ENCODE measurements at regions not wholly inside any gene's neighbourhood (a gene's known extent, or its start where the extent isn't known, plus 50 kb on each side); places are given as distances from the start of the nearest gene placed in this dataset.

DNA sequence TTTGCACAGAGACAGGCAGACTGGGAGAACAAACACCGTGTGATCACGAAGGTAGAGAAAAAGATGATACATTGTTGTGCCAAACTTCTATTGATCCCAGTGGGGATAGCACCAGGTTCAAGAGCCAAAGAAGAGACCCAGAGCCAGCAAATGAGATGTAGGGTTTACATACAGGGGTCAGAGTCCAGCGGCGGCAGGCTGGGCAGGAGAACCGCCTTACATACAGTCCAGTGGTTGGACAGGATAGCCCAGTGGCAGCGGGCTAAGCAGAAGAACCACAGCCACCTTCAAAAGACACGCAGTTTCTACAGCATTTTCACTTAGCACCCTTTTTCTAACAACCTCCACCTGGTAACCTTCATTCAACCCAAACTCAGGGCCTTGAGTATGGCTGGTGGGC, 932.8 kb downstream of the SLC4A3 start:
- no peaks in the 10 kb centered on the region for H3K4me1 Mint-ChIP-seq (ENCODE audit: low read depth, unreplicated experiment)
- H3K27ac Mint-ChIP-seq (ENCODE audit: unreplicated experiment): no peak overlapping the region
- no peaks in the 10 kb centered on the region for H3K36me3 Mint-ChIP-seq (ENCODE audit: unreplicated experiment)
- TF ChIP-seq, protein P1, sequence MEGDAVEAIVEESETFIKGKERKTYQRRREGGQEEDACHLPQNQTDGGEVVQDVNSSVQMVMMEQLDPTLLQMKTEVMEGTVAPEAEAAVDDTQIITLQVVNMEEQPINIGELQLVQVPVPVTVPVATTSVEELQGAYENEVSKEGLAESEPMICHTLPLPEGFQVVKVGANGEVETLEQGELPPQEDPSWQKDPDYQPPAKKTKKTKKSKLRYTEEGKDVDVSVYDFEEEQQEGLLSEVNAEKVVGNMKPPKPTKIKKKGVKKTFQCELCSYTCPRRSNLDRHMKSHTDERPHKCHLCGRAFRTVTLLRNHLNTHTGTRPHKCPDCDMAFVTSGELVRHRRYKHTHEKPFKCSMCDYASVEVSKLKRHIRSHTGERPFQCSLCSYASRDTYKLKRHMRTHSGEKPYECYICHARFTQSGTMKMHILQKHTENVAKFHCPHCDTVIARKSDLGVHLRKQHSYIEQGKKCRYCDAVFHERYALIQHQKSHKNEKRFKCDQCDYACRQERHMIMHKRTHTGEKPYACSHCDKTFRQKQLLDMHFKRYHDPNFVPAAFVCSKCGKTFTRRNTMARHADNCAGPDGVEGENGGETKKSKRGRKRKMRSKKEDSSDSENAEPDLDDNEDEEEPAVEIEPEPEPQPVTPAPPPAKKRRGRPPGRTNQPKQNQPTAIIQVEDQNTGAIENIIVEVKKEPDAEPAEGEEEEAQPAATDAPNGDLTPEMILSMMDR (IDR thresholded peaks at IDR 0.05; ENCODE audit: partially characterized antibody, unreplicated experiment): no peak
- H3K9me3 Mint-ChIP-seq (ENCODE audit: unreplicated experiment): peaks cover 2% of the 10 kb centered on the region
- H3K4me3 Mint-ChIP-seq (ENCODE audit: unreplicated experiment): no peak overlapping the region
- no peak for DNase-seq
- H3K27me3 Mint-ChIP-seq (ENCODE audit: unreplicated experiment): peaks cover 2% of the 10 kb centered on the region

DNA sequence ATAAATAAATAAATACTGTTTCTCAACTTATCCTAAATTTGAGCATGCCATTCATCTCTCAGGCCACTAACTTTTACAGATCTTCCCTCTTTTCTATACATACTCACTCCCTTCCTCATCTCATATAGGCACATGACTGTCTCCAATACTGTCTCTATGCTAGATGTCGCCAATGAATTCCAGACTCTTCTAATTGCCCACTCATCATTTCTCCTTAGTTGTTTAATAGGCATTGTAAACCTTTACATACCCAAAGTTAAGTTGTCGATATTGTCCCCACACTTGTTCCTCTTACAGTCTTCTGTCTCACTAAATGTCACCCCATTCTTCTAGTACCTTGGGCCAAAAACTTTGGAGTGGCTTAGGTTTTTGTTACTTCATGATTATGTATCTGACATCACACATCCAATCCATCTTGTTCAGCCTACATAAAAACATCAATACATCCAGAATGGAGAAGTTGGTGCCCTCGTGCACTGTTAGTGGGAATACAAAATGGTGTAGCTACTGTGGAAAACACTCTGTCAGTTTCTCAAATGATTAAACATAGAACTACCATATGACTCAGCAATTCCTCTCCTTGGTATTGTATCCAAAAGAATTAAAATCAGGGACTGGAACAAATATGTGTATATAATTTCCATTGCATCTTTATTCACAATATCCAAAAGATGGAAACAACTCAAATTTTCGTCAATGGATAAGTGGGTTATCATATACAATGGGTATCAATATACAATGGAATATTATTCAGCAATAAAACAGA, 935.1 kb downstream of the SLC4A3 start:
- TF ChIP-seq, protein P1 (IDR thresholded peaks at IDR 0.05; ENCODE audit: partially characterized antibody, unreplicated experiment): no peak
- H3K4me1 Mint-ChIP-seq (ENCODE audit: low read depth, unreplicated experiment): no peaks in the 10 kb centered on the region
- H3K9me3 Mint-ChIP-seq (ENCODE audit: unreplicated experiment): peaks cover 2% of the 10 kb centered on the region
- DNase-seq: no peak
- H3K36me3 Mint-ChIP-seq (ENCODE audit: unreplicated experiment): no peaks in the 10 kb centered on the region
- no peak overlapping the region for H3K4me3 Mint-ChIP-seq (ENCODE audit: unreplicated experiment)
- H3K27ac Mint-ChIP-seq (ENCODE audit: unreplicated experiment): no peak overlapping the region
- H3K27me3 Mint-ChIP-seq (ENCODE audit: unreplicated experiment): peaks cover 2% of the 10 kb centered on the region

DNA sequence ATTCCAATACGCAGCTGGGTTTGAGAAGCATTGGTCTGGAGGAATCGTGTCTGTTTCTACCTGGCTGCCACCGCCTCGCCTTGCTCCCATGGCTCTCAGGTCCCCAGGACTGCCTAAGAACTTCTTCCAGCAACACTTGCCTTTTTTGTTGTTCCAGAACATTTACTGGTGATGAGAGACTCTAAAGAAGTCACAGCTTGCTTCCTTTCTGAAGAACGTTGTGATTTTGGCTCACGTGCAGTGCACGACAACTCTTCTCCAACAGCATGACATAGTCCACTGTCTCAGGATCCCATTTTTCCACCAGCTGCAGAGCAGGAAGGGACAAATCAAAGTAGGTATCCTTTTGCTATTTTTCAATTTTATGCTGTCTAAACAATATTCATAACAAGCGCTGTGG, 940.9 kb downstream of the SLC4A3 start:
- no peak for DNase-seq
- Mint-ChIP-seq H3K4me1 (ENCODE audit: low read depth, unreplicated experiment) (no peaks in the 10 kb centered on the region), H3K4me3 (ENCODE audit: unreplicated experiment) (no peak overlapping the region), H3K36me3 (ENCODE audit: unreplicated experiment) (no peaks in the 10 kb centered on the region), H3K27ac (ENCODE audit: unreplicated experiment) (no peak overlapping the region), H3K9me3 (ENCODE audit: unreplicated experiment) (no peaks in the 10 kb centered on the region), H3K27me3 (ENCODE audit: unreplicated experiment) (peaks cover 2% of the 10 kb centered on the region)
- TF ChIP-seq, protein P1 (IDR thresholded peaks at IDR 0.05; ENCODE audit: partially characterized antibody, unreplicated experiment): no peak

DNA sequence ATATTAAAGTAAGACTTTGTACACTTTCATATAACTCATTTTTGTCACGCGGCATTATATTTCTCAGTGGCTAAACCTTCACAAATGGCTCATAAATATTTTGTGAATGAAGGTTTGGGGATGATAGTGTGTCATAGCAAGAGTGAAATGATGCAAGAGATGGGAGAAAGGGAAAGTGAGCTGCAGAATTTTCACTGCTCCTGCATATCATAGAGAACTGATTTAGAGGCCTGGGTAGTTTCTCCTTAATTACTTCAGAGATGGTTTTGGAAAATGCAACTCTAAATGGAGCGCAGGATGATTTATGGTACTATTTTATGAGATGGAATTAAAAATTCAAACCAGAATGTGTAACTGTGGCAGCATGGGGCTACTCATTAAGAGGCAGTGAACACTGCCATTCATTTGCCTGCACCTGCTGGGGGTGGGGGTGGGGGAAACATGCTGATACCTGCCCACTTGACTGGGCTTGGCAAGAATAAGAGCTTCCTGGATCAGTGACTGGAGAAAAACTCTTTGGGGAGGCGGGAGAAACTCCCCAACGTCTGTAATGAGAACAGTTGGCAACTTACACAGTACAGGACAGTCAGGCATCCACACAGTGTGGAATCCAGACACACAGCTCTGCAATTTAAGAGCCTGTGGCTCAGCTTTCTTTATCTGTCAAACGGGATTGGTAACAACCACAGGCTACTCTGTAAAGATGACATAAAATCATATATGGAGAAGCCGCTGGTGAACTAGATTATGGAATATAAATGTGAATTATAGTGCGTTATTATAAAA, 941.9 kb downstream of the SLC4A3 start:
- TF ChIP-seq, protein P1 (IDR thresholded peaks at IDR 0.05; ENCODE audit: partially characterized antibody, unreplicated experiment): no peak
- peaks cover 2% of the 10 kb centered on the region for H3K27me3 Mint-ChIP-seq (ENCODE audit: unreplicated experiment)
- no peaks in the 10 kb centered on the region for H3K4me1 Mint-ChIP-seq (ENCODE audit: low read depth, unreplicated experiment)
- H3K4me3 Mint-ChIP-seq (ENCODE audit: unreplicated experiment): no peak overlapping the region
- no peak overlapping the region for H3K27ac Mint-ChIP-seq (ENCODE audit: unreplicated experiment)
- H3K9me3 Mint-ChIP-seq (ENCODE audit: unreplicated experiment): no peaks in the 10 kb centered on the region
- no peaks in the 10 kb centered on the region for H3K36me3 Mint-ChIP-seq (ENCODE audit: unreplicated experiment)
- no peak for DNase-seq

DNA sequence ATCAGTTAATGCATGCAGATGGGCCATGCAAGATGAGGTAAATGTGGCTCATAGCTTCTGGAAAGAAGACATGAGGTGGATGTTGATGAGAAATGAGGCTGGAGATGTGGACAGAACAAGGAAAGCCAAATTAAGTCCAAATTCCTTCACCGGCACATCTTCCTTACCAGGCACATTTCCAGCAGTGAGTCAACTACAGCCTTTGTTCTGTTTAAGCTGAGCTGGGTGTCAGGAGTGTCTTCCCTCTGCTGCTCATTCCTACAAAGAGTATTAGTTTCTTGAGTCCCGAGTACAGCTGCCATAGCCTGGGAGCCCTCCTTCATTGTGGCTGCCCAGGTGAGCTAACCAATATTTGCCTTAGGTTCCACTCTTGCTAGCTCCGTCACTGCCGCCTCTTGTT, 945.0 kb downstream of the SLC4A3 start:
- TF ChIP-seq, protein P1 (IDR thresholded peaks at IDR 0.05; ENCODE audit: partially characterized antibody, unreplicated experiment): no peak
- Mint-ChIP-seq H3K4me1 (ENCODE audit: low read depth, unreplicated experiment) (no peaks in the 10 kb centered on the region), H3K9me3 (ENCODE audit: unreplicated experiment) (no peaks in the 10 kb centered on the region), H3K27ac (ENCODE audit: unreplicated experiment) (no peak overlapping the region), H3K27me3 (ENCODE audit: unreplicated experiment) (peaks cover 2% of the 10 kb centered on the region), H3K36me3 (ENCODE audit: unreplicated experiment) (no peaks in the 10 kb centered on the region), H3K4me3 (ENCODE audit: unreplicated experiment) (no peak overlapping the region)
- DNase-seq: no peak
